H1 (cell line): ENCODE measurements at regions not wholly inside any gene's neighbourhood (a gene's known extent, or its start where the extent isn't known, plus 50 kb on each side); places are given as distances from the start of the nearest gene placed in this dataset.

Experiments
- CTCF ChIA-PET: fragments of 300-600 bp; sonication (Branson Sonifier 250); formaldehyde crosslinking; loops from one replicate; lab custom pipeline; 2021; ENCODE audit not compliant: partially characterized antibody; lab: Charles Lee
- POLR2A ChIA-PET: fragments of 300-600 bp; sonication (Branson Sonifier 250); formaldehyde crosslinking; loops from one replicate; lab custom pipeline; 2021; ENCODE audit warnings: inconsistent platforms; ENCODE audit not compliant: partially characterized antibody; lab: Charles Lee
- DNase-seq, 2 experiments: peaks; one replicate each; pipeline versions ENCODE4 v3.0.0 to v3.0.0-alpha.2; 2010 to 2022; ENCODE audit warnings: low spot score in 2 of 2, low read depth in 1 of 2, mixed read lengths in 1 of 2
- FAIRE-seq: peaks from 2 replicates; lab custom pipeline; 2011; peaks lifted over from hg19 to GRCh38; lab: Jason Lieb, UNC
- H2AFZ ChIP-seq: 2 replicates; pipeline ENCODE4 v1.8.1; 2012; ENCODE audit warnings: low read length, inconsistent platforms
- H2AK5ac ChIP-seq: 2 replicates; pipeline ENCODE4 v1.6.1; 2013; ENCODE audit warnings: low read depth, low read length
- H2BK120ac ChIP-seq: replicated peaks from 2 replicates; pipeline ENCODE3; 2013; ENCODE audit warnings: low read depth, low read length, inconsistent platforms
- H2BK12ac ChIP-seq: 2 replicates; pipeline ENCODE4 v1.6.1; 2013; ENCODE audit warnings: low read depth, low read length
- H2BK15ac ChIP-seq: 2 replicates; pipeline ENCODE4 v1.6.1; 2013; ENCODE audit warnings: low read length
- H2BK20ac ChIP-seq: 2 replicates; pipeline ENCODE4 v1.6.1; 2013; ENCODE audit warnings: low read length
- H2BK5ac ChIP-seq: 2 replicates; pipeline ENCODE4 v1.6.1; 2013; ENCODE audit warnings: low read depth, low read length
- H3K14ac ChIP-seq: 2 replicates; pipeline ENCODE4 v1.6.1; 2013; ENCODE audit warnings: inconsistent platforms; ENCODE audit not compliant: insufficient read length
- H3K18ac ChIP-seq: 2 replicates; pipeline ENCODE4 v1.6.1; 2013; ENCODE audit warnings: low read length; ENCODE audit errors: extremely low read depth
- H3K23ac ChIP-seq: 2 replicates; pipeline ENCODE4 v1.6.1; 2013; ENCODE audit warnings: inconsistent platforms; ENCODE audit not compliant: insufficient read length
- H3K23me2 ChIP-seq: 2 replicates; pipeline ENCODE4 v1.6.1; 2013; ENCODE audit warnings: low read depth, low read length
- H3K27ac ChIP-seq: 2 replicates; pipeline ENCODE4 v1.6.1; 2011; ENCODE audit warnings: low read depth, low read length, inconsistent platforms
- H3K27me3 ChIP-seq, 4 experiments: replicated peaks in 1 of 4; 1 replicate in 1 of 4; 2 replicates in 3 of 4; pipeline versions ENCODE4 v1.6.1 to v1.8.1; 2011 to 2013; ENCODE audit warnings: low read length in 3 of 4, mild to moderate bottlenecking in 3 of 4, inconsistent platforms in 2 of 4, mixed read lengths in 2 of 4, moderate library complexity in 1 of 4; ENCODE audit not compliant: control insufficient read depth in 3 of 4, insufficient read depth in 3 of 4; ENCODE audit errors: extremely low read depth in 1 of 4
- H3K36me3 ChIP-seq, 4 experiments: 2 replicates each; pipeline versions ENCODE4 v1.6.1 to v1.8.1; 2011 to 2013; ENCODE audit warnings: mild to moderate bottlenecking in 4 of 4, low read length in 3 of 4, moderate library complexity in 2 of 4, control low read depth in 1 of 4, inconsistent platforms in 1 of 4; ENCODE audit not compliant: insufficient read depth in 4 of 4, control insufficient read depth in 2 of 4
- H3K4ac ChIP-seq: replicated peaks from 2 replicates; pipeline ENCODE3; 2013; ENCODE audit warnings: low read length, low read depth, mixed read lengths, inconsistent platforms; ENCODE audit not compliant: insufficient read length
- H3K4me1 ChIP-seq, 4 experiments: replicated peaks in 1 of 4; 1 replicate in 1 of 4; 2 replicates in 3 of 4; pipeline versions ENCODE4 v1.6.1 to v1.8.1; 2011 to 2013; ENCODE audit warnings: low read length in 3 of 4, inconsistent platforms in 2 of 4, mixed read lengths in 1 of 4; ENCODE audit not compliant: insufficient read depth in 4 of 4, control insufficient read depth in 3 of 4
- H3K4me2 ChIP-seq, 2 experiments: 2 replicates each; pipeline versions ENCODE4 v1.6.1 to v1.8.1; 2011 to 2013; ENCODE audit warnings: low read depth in 2 of 2, low read length in 2 of 2, control low read depth in 1 of 2, inconsistent platforms in 1 of 2, mild to moderate bottlenecking in 1 of 2; ENCODE audit not compliant: insufficient read depth in 1 of 2
- H3K4me3 ChIP-seq, 4 experiments: fragments of 200-600, 300-600 bp in 1 of 4; sonication (generic), shearing (Covaris generic), sonication (Bioruptor Twin) in 1 of 4; 2 replicates each; pipeline versions ENCODE4 v1.5.1 to v1.8.1; 2011 to 2016; ENCODE audit warnings: low read length in 4 of 4, low read depth in 3 of 4, control low read depth in 2 of 4, inconsistent platforms in 2 of 4, mild to moderate bottlenecking in 2 of 4, mixed read lengths in 1 of 4, moderate library complexity in 1 of 4; ENCODE audit not compliant: insufficient read depth in 2 of 4; ENCODE audit errors: extremely low read depth in 1 of 4
- H3K56ac ChIP-seq: replicated peaks from 2 replicates; pipeline ENCODE3; 2013; ENCODE audit warnings: low read depth, mild to moderate bottlenecking, mixed read lengths, low read length, inconsistent platforms; ENCODE audit not compliant: insufficient read length
- H3K79me1 ChIP-seq: 2 replicates; pipeline ENCODE4 v1.6.1; 2013; ENCODE audit warnings: low read depth, low read length, control low read depth
- H3K79me2 ChIP-seq, 2 experiments: 2 replicates each; pipeline versions ENCODE4 v1.6.1 to v1.8.1; 2012 to 2013; ENCODE audit warnings: low read length in 2 of 2, mild to moderate bottlenecking in 2 of 2, inconsistent platforms in 1 of 2; ENCODE audit not compliant: insufficient read depth in 2 of 2, control insufficient read depth in 1 of 2
- H3K9ac ChIP-seq, 4 experiments: replicated peaks in 1 of 4; 1 replicate in 1 of 4; 2 replicates in 3 of 4; pipeline versions ENCODE4 v1.6.1 to v1.8.1; 2011 to 2013; ENCODE audit warnings: low read depth in 3 of 4, low read length in 3 of 4, control low read depth in 2 of 4, mild to moderate bottlenecking in 2 of 4, moderate library complexity in 2 of 4, inconsistent platforms in 1 of 4; ENCODE audit errors: extremely low read depth in 1 of 4
- H3K9me3 ChIP-seq, 2 experiments: 2 replicates each; pipeline versions ENCODE4 v1.6.1 to v1.8.1; 2012 to 2013; ENCODE audit warnings: mild to moderate bottlenecking in 2 of 2, moderate library complexity in 2 of 2, control low read depth in 1 of 2, inconsistent platforms in 1 of 2, low read depth in 1 of 2, low read length in 1 of 2, mixed read lengths in 1 of 2; ENCODE audit not compliant: insufficient read depth in 2 of 2
- H4K20me1 ChIP-seq, 2 experiments: replicated peaks in 1 of 2; 2 replicates each; pipeline versions ENCODE3 to v1.8.1; 2011 to 2013; ENCODE audit warnings: inconsistent platforms in 2 of 2, low read length in 2 of 2, mild to moderate bottlenecking in 1 of 2; ENCODE audit not compliant: insufficient read depth in 2 of 2, control insufficient read depth in 1 of 2
- H4K5ac ChIP-seq: 2 replicates; pipeline ENCODE4 v1.6.1; 2013; ENCODE audit warnings: low read length, low read depth, mixed read lengths, inconsistent platforms; ENCODE audit not compliant: insufficient read length
- H4K8ac ChIP-seq: 2 replicates; pipeline ENCODE4 v1.8.0; 2013; ENCODE audit warnings: mild to moderate bottlenecking, moderate library complexity, low read length, inconsistent platforms; ENCODE audit not compliant: insufficient read depth; ENCODE audit errors: extremely low read depth
- H4K91ac ChIP-seq: replicated peaks from 2 replicates; pipeline ENCODE3; 2013; ENCODE audit warnings: low read length, mixed read lengths, inconsistent platforms; ENCODE audit not compliant: insufficient read length
- BCL11A ChIP-seq, 2 experiments: IDR thresholded peaks; one replicate each; pipeline ENCODE4 v1.6.1; 2011; ENCODE audit warnings: low read depth in 2 of 2, low read length in 2 of 2, mild to moderate bottlenecking in 2 of 2
- CEBPB ChIP-seq: IDR thresholded peaks from 2 replicates; pipeline ENCODE4 v1.6.1; 2012; ENCODE audit warnings: low read depth, low read length
- CHD2 ChIP-seq: IDR thresholded peaks from 2 replicates; pipeline ENCODE4 v1.6.1; 2012; ENCODE audit warnings: low read length, improper control_type of control experiment
- E2F6 ChIP-seq: IDR thresholded peaks from 2 replicates; pipeline ENCODE4 v1.6.1; 2012; ENCODE audit warnings: inconsistent platforms
- EP300 ChIP-seq, 2 experiments: IDR thresholded peaks; 1 replicate in 1 of 2; 2 replicates in 1 of 2; pipeline ENCODE4 v1.6.1; 2011 to 2012; ENCODE audit warnings: low read depth in 2 of 2, low read length in 2 of 2, mild to moderate bottlenecking in 2 of 2, borderline replicate concordance in 1 of 2, inconsistent platforms in 1 of 2, moderate library complexity in 1 of 2
- EZH2 ChIP-seq: fragments of 200-600 bp; sonication (generic); IDR thresholded peaks from 2 replicates; pipeline ENCODE4 v1.7.1; 2012; ENCODE audit warnings: low read depth, mild to moderate bottlenecking, moderate library complexity, low read length, inconsistent platforms; ENCODE audit not compliant: severe bottlenecking
- FOSL1 ChIP-seq: IDR thresholded peaks from 2 replicates; pipeline ENCODE4 v1.6.1; 2011; ENCODE audit warnings: mild to moderate bottlenecking, low read depth, low read length, moderate library complexity; ENCODE audit not compliant: insufficient read depth
- HDAC6 ChIP-seq: IDR thresholded peaks from one replicate; pipeline ENCODE4 v1.7.1; 2012; ENCODE audit warnings: low read depth, mild to moderate bottlenecking, inconsistent platforms, low read length, moderate library complexity
- JUND ChIP-seq: IDR thresholded peaks from 2 replicates; pipeline ENCODE4 v1.6.1; 2011; ENCODE audit warnings: mild to moderate bottlenecking, improper control_type of control experiment, low read length
- NRF1 ChIP-seq: IDR thresholded peaks from 2 replicates; pipeline ENCODE4 v1.6.1; 2011; ENCODE audit warnings: mild to moderate bottlenecking, low read depth, low read length, improper control_type of control experiment
- PHF8 ChIP-seq: fragments of 200-600 bp; sonication (generic); conservative IDR thresholded peaks from 2 replicates; pipeline ENCODE4 v1.7.1; 2012; ENCODE audit warnings: low read depth, mild to moderate bottlenecking, inconsistent platforms, low read length, moderate library complexity
- POLR2A ChIP-seq, 2 experiments: IDR thresholded peaks; 1 replicate in 1 of 2; 2 replicates in 1 of 2; pipeline ENCODE4 v1.6.1; 2011; ENCODE audit warnings: low read depth in 2 of 2, low read length in 2 of 2, mild to moderate bottlenecking in 2 of 2; ENCODE audit errors: control extremely low read depth in 1 of 2
- POLR2AphosphoS5 ChIP-seq: IDR thresholded peaks from 2 replicates; pipeline ENCODE4 v1.6.1; 2011; ENCODE audit warnings: low read depth, low read length
- SP2 ChIP-seq: IDR thresholded peaks from 2 replicates; pipeline ENCODE4 v1.6.1; 2012; ENCODE audit warnings: mild to moderate bottlenecking, low read length, inconsistent platforms
- SUZ12 ChIP-seq: fragments of 200-600 bp; sonication (generic); IDR thresholded peaks from 2 replicates; pipeline ENCODE4 v1.6.1; 2012; ENCODE audit warnings: mild to moderate bottlenecking, inconsistent platforms, low read length, moderate library complexity, mixed read lengths
- TBP ChIP-seq: IDR thresholded peaks from 2 replicates; pipeline ENCODE4 v1.6.1; 2011; ENCODE audit warnings: low read depth, low read length, improper control_type of control experiment
- WGBS, 2 experiments: shearing (Covaris generic) in 1 of 2; methylation state at CpG; one replicate each; pipeline versions ENCODE4 v1.1.6 to v1.1.7; 2013 to 2015; ENCODE audit warnings: low lambda C conversion rate in 2 of 2, mixed read lengths in 2 of 2, inconsistent platforms in 1 of 2, low coverage in 1 of 2, missing lambda C conversion rate in 1 of 2; ENCODE audit not compliant: insufficient replicate concordance in 2 of 2, insufficient coverage in 1 of 2, insufficient read length in 1 of 2; ENCODE audit errors: extremely low coverage in 1 of 2, missing lambda C conversion rate in 1 of 2; 5-methylcytosine and 5-hydroxymethylcytosine counted together

GRCh38 chr10:128498746-128499145 lies 372.5 kb upstream of the MKI67 start:
- no peaks in the 10 kb centered on the region for H4K20me1 ChIP-seq
- H2BK20ac ChIP-seq = no peak overlapping the region
- no peak overlapping the region for H4K5ac ChIP-seq
- H3K23me2 ChIP-seq = no peaks in the 10 kb centered on the region
- no peaks in the 10 kb centered on the region for H3K79me2 ChIP-seq
- no peak overlapping the region for H2AK5ac ChIP-seq
- H3K27me3 ChIP-seq = no peaks in the 10 kb centered on the region
- no peak overlapping the region for H2BK120ac ChIP-seq
- DNase-seq (no peak), FAIRE-seq (no peak)
- no peak overlapping the region for H3K9ac ChIP-seq
- no peak overlapping the region for H4K8ac ChIP-seq
- H2BK5ac ChIP-seq = no peak overlapping the region
- H2BK15ac ChIP-seq = no peak overlapping the region
- H3K4me2 ChIP-seq = no peak overlapping the region
- no peak overlapping the region for H3K23ac ChIP-seq
- H3K27ac ChIP-seq = no peak overlapping the region
- H3K14ac ChIP-seq = no peak overlapping the region
- WGBS, 2 experiments = 79% methylated on average over 5 of the region's 5 CpGs; no CpG with 5 or more reads in 1 of the 2 experiments
- ChIA-PET CTCF (interaction anchor here (0.6 to 1.9 kb wide), 13 partner anchors 11 to 236 kb away, joined by 3 to 7 read pairs (median 3); no protein-coding TSS in a partner anchor), POLR2A (no interaction called here)
- no peak overlapping the region for H2AFZ ChIP-seq
- H3K18ac ChIP-seq = no peak overlapping the region
- no peak overlapping the region for H4K91ac ChIP-seq
- no peak overlapping the region for H3K4me3 ChIP-seq
- no peak overlapping the region for H3K56ac ChIP-seq
- H3K4me1 ChIP-seq = no peaks in the 10 kb centered on the region; a peak in 1 of 7 replicates
- no peak overlapping the region for H3K4ac ChIP-seq
- no peaks in the 10 kb centered on the region for H3K36me3 ChIP-seq
- H2BK12ac ChIP-seq = no peak overlapping the region
- H3K9me3 ChIP-seq = no peaks in the 10 kb centered on the region; a peak in 1 of 4 replicates
- no peaks in the 10 kb centered on the region for H3K79me1 ChIP-seq
- TF ChIP-seq HDAC6 (no peak), EP300 (IDR thresholded peaks at IDR 0.05; ENCODE audit: borderline replicate concordance in 1 of 2, low read depth in 2 of 2, low read length in 2 of 2) (no peak), SUZ12 (no peak), TBP (no peak), CEBPB (no peak), JUND (no peak), PHF8 (no peak), E2F6 (no peak), EZH2 (no peak), SP2 (no peak), POLR2A (IDR thresholded peaks at IDR 0.05; ENCODE audit: control extremely low read depth in 1 of 2, low read depth in 2 of 2, low read length in 2 of 2) (no peak), CHD2 (no peak), NRF1 (no peak), POLR2AphosphoS5 (no peak), BCL11A (IDR thresholded peaks at IDR 0.05; ENCODE audit: low read depth in 2 of 2, low read length in 2 of 2) (no peak), FOSL1 (no peak)
